Psoas muscle (tissue), 7 donors: ENCODE measurements at regions not wholly inside any gene's neighbourhood (a gene's known extent, or its start where the extent isn't known, plus 50 kb on each side); places are given as distances from the start of the nearest gene placed in this dataset.

Experiments used
- ATAC-seq, 4 donors: fragments of 200-7000 bp; cut with Tn5 transposase; one replicate each; pipeline ENCODE4 v1.9.1; 2020; ENCODE audit warnings: moderate library complexity in 3 of 4, mild to moderate bottlenecking in 2 of 4
- DNase-seq, 2 donors: peaks; one replicate each; pipeline ENCODE4 v3.0.0-alpha.2; 2020
- H3K27ac ChIP-seq: fragments of 200-600 bp; one replicate; pipeline ENCODE4 v1.8.0; 2022
- H3K27me3 ChIP-seq, 3 donors: fragments of 200-600 bp in 1 of 3; one replicate each; pipeline versions ENCODE4 v1.6.1 to v1.8.0; 2013 to 2022; ENCODE audit warnings: low read length in 2 of 3, mild to moderate bottlenecking in 2 of 3, moderate library complexity in 1 of 3; ENCODE audit not compliant: insufficient read depth in 3 of 3
- H3K36me3 ChIP-seq, 2 donors: fragments of 200-600 bp in 1 of 2; one replicate each; pipeline versions ENCODE4 v1.6.1 to v1.8.0; 2013 to 2022; ENCODE audit warnings: low read depth in 1 of 2, mild to moderate bottlenecking in 1 of 2, moderate library complexity in 1 of 2; ENCODE audit not compliant: insufficient read depth in 1 of 2
- H3K4me1 ChIP-seq: fragments of 200-600 bp; one replicate; pipeline ENCODE4 v1.8.0; 2022
- H3K4me3 ChIP-seq: fragments of 200-600 bp; one replicate; pipeline ENCODE4 v1.8.0; 2022; ENCODE audit warnings: mild to moderate bottlenecking
- H3K9me3 ChIP-seq: fragments of 200-600 bp; one replicate; pipeline ENCODE4 v1.8.0; 2022
- CTCF ChIP-seq: fragments of 200-600 bp; IDR thresholded peaks from one replicate; pipeline ENCODE4 v1.8.0; 2022; ENCODE audit warnings: antibody characterized with exemption
- WGBS, 3 donors: extraction: QIAGEN DNeasy Blood & Tissue Kit; methylation state at CpG; one replicate each; pipeline versions ENCODE4 v1.1.6 to v1.1.7; 2013; 5-methylcytosine and 5-hydroxymethylcytosine counted together
- intact Hi-C, 2 donors: fragments of 100-400 bp; cut with DNase I; formaldehyde crosslinking; loops; one replicate each; pipeline versions ENCODE4 v1.11.0 to v1.14.2; 2022
- donor health status: healthy with polysubstance abuse.
- donor health status: DM: no; HTN: no; CAD: no; lungs with moderate emphysema.
- donor health status: Bipolar disorder and iron deficiency.
- donor health status: healthy.
- donor health status: DM: yes; HTN: yes; CAD: no.
- donor health status: DM: no; HTN: no; CAD: no.
- donor health status: DM: yes; HTN: yes; CAD: no.

- WGBS, 3 donors: 18 to 21% (median 21%) methylated on average over 10 of the region's 10 CpGs
- peaks cover 18% of the 10 kb centered on the region for H3K4me1 ChIP-seq
- H3K27ac ChIP-seq: peak overlapping the region; percentile 11
- H3K36me3 ChIP-seq: no peaks in the 10 kb centered on the region
- H3K27me3 ChIP-seq: no peaks in the 10 kb centered on the region
- TF ChIP-seq CTCF: no peak
- ATAC-seq (peak; percentile 54 to 69 (median 64)), DNase-seq (no peak)
- H3K9me3 ChIP-seq: no peaks in the 10 kb centered on the region
- intact Hi-C loops: no loop called here
- H3K4me3 ChIP-seq: no peak overlapping the region
These were observed 174.6 kb downstream of the HAUS1 start for GRCh38 chr18:46278481-46279465.

GRCh38 chr18:46279673-46280072, 175.5 kb downstream of the HAUS1 start:
- no peak for TF ChIP-seq CTCF
- no peaks in the 10 kb centered on the region for H3K9me3 ChIP-seq
- no peak overlapping the region for H3K27ac ChIP-seq
- peaks cover 23% of the 10 kb centered on the region for H3K4me1 ChIP-seq
- ATAC-seq (no peak), DNase-seq (no peak)
- no peaks in the 10 kb centered on the region for H3K27me3 ChIP-seq
- intact Hi-C loops: loop anchor here (5.0 to 10.0 kb wide), 7 partner anchors 133 to 378 kb away; partner anchors contain the start of gene LOXHD1 (in 1 of the 2)
- 90 to 94% (median 92%) methylated on average over 6 of the region's 6 CpGs for whole genome bisulfite sequencing, 3 donors
- no peaks in the 10 kb centered on the region for H3K36me3 ChIP-seq
- H3K4me3 ChIP-seq: no peak overlapping the region

GRCh38 chr18:46281185-46282176, 177.3 kb downstream of the HAUS1 start:
- no peaks in the 10 kb centered on the region for H3K36me3 ChIP-seq
- 56 to 59% (median 58%) methylated on average over 15 of the region's 15 CpGs for WGBS, 3 donors
- peaks cover 23% of the 10 kb centered on the region for H3K4me1 ChIP-seq
- peak; percentile 96 for TF ChIP-seq CTCF
- intact Hi-C loops: loop anchor here (1.0 to 10.0 kb wide), 8 partner anchors 131 to 376 kb away; partner anchors contain the start of gene LOXHD1 (in 1 of the 2)
- H3K27ac ChIP-seq: no peak overlapping the region
- no peaks in the 10 kb centered on the region for H3K27me3 ChIP-seq
- DNase-seq (peak; percentile 51 to 81), ATAC-seq (peak; percentile 84 to 92 (median 84))
- no peaks in the 10 kb centered on the region for H3K9me3 ChIP-seq
- H3K4me3 ChIP-seq: no peak overlapping the region

- Histone ChIP-seq H3K27ac (no peak overlapping the region), H3K4me1 (peaks cover 23% of the 10 kb centered on the region), H3K36me3 (no peaks in the 10 kb centered on the region), H3K9me3 (no peaks in the 10 kb centered on the region), H3K4me3 (no peak overlapping the region), H3K27me3 (no peaks in the 10 kb centered on the region)
- WGBS, 3 donors: 96 to 98% (median 97%) methylated on average over 7 of the region's 7 CpGs
- no peak for DNase-seq
- no peak for TF ChIP-seq CTCF
- no peak for ATAC-seq
- intact Hi-C loops: loop anchor here (5.0 to 10.0 kb wide), 7 partner anchors 130 to 375 kb away; partner anchors contain the start of gene LOXHD1 (in 1 of the 2)
These were observed 178.0 kb downstream of the HAUS1 start for GRCh38 chr18:46282177-46282570.
